ENCODE measurements at regions not wholly inside any gene's neighbourhood (a gene's known extent, or its start where the extent isn't known, plus 50 kb on each side); places are given as distances from the start of the nearest gene placed in this dataset.

DNA sequence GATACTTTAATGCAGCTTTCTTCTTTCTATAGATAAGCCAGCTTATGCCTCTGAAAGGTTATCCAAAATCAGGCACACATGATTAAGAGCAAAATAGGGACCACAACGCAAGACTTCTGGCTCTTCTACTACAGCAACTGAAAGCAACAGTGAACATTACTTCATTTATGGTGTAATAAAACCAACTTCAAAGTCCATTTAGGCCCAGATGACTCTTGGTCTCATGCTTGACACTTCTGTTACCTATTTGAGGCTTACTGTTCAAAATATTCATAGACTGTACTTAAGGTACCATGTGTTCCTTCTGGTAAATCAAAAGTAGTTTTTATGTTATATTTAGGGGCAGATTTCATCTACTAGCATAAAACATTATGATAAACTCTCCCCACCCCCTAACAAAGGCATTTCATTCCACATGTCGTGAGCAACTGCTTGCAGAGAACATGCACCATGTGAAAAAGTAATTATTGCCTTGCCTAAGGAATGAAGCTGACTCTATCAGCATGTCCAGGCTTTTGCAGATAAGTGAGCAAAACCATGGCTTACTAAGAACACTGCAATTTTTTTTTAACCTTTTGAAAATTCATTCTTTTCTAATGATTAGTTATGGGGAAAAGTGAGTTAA lies 154.9 kb upstream of the ITGB1 start:
- H3K9me3 ChIP-seq (ENCODE audit: control insufficient read depth in 4 of 4, insufficient read depth in 3 of 4, low read length in 3 of 4) = no peaks in the 10 kb centered on the region
- ATAC-seq (ENCODE audit: insufficient read depth, low FRiP score) = no peak
- no peak overlapping the region for H3K4me3 ChIP-seq
- H3K27me3 ChIP-seq (ENCODE audit: control insufficient read depth in 3 of 3, insufficient read depth in 3 of 3, low read length in 2 of 3) = no peaks in the 10 kb centered on the region
- H3K36me3 ChIP-seq (ENCODE audit: control insufficient read depth in 4 of 4, insufficient read depth in 4 of 4, low read length in 4 of 4) = no peaks in the 10 kb centered on the region
- H3K4me1 ChIP-seq (ENCODE audit: control insufficient read depth in 5 of 5, insufficient read depth in 5 of 5, low read length in 5 of 5) = peaks cover 4 to 55% (median 10%) of the 10 kb centered on the region in 5 donors
- TF ChIP-seq CTCF (IDR thresholded peaks at IDR 0.05; ENCODE audit: control extremely low read depth, extremely low read depth) = no peak
- no peak overlapping the region for H3K9ac ChIP-seq (ENCODE audit: insufficient read depth in 1 of 2, low read length in 2 of 2)
- no peak overlapping the region for H3K27ac ChIP-seq (ENCODE audit: low read depth in 1 of 2, low read length in 1 of 2)
- whole genome bisulfite sequencing, 2 donors = 85 to 87% methylated on average over 2 of the region's 2 CpGs
- peak; percentile 64 to 92 (median 90) for DNase-seq

GRCh38 chr10:33111488-33112051 lies 153.5 kb upstream of the ITGB1 start:
- WGBS, 2 donors = 90 to 93% methylated on average over 7 of the region's 7 CpGs
- Histone ChIP-seq H3K36me3 (ENCODE audit: control insufficient read depth in 4 of 4, insufficient read depth in 4 of 4, low read length in 4 of 4) (no peaks in the 10 kb centered on the region), H3K27me3 (ENCODE audit: control insufficient read depth in 3 of 3, insufficient read depth in 3 of 3, low read length in 2 of 3) (no peaks in the 10 kb centered on the region), H3K4me1 (ENCODE audit: control insufficient read depth in 5 of 5, insufficient read depth in 5 of 5, low read length in 5 of 5) (peaks cover 1 to 44% (median 10%) of the 10 kb centered on the region in 5 donors), H3K27ac (ENCODE audit: low read depth in 1 of 2, low read length in 1 of 2) (no peak overlapping the region), H3K9ac (ENCODE audit: insufficient read depth in 1 of 2, low read length in 2 of 2) (no peak overlapping the region), H3K9me3 (ENCODE audit: control insufficient read depth in 4 of 4, insufficient read depth in 3 of 4, low read length in 3 of 4) (no peaks in the 10 kb centered on the region), H3K4me3 (no peak overlapping the region)
- ATAC-seq (ENCODE audit: insufficient read depth, low FRiP score) (no peak), DNase-seq (no peak)
- no peak for TF ChIP-seq CTCF (IDR thresholded peaks at IDR 0.05; ENCODE audit: control extremely low read depth, extremely low read depth)

DNA sequence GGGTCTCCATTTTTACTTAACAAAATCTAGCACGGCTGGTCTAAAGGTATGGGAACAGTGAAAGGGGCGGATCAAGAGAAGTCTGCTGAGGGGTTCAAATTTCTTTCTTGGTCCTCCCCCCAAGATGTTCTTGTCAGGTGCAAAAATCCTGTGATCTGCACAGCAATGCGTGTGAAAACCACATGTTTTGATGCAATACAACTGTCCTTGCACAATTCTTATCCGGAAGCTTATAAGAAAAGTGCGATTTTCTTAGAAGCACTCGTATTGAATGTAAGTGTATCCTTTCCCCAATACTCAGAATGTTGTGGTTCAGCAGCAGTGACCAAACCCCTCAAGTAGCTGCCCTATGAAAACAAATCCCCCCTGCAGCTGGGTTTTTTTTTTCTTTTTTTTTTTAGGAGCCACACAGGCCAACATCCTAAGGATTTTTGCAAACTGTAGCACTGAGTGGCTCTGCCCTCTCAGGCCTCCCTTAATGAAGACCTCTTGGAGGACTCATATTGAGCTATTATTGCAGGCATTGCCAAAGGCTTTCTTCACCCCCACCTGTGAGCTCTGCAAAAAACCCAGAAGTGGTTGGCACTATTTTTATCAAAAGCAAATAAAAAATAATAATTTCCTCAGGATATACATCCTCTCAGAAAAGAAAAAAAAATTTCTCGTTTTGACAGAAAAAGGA lies 151.9 kb upstream of the ITGB1 start:
- no peak for TF ChIP-seq CTCF (IDR thresholded peaks at IDR 0.05; ENCODE audit: control extremely low read depth, extremely low read depth)
- H3K9ac ChIP-seq (ENCODE audit: insufficient read depth in 1 of 2, low read length in 2 of 2) = no peak overlapping the region
- no peak overlapping the region for H3K27ac ChIP-seq (ENCODE audit: low read depth in 1 of 2, low read length in 1 of 2)
- DNase-seq = no peak
- no peak for ATAC-seq (ENCODE audit: insufficient read depth, low FRiP score)
- WGBS, 2 donors = 61 to 72% methylated on average over 7 of the region's 7 CpGs
- H3K27me3 ChIP-seq (ENCODE audit: control insufficient read depth in 3 of 3, insufficient read depth in 3 of 3, low read length in 2 of 3) = no peaks in the 10 kb centered on the region
- no peaks in the 10 kb centered on the region for H3K36me3 ChIP-seq (ENCODE audit: control insufficient read depth in 4 of 4, insufficient read depth in 4 of 4, low read length in 4 of 4)
- H3K9me3 ChIP-seq (ENCODE audit: control insufficient read depth in 4 of 4, insufficient read depth in 3 of 4, low read length in 3 of 4) = no peaks in the 10 kb centered on the region
- H3K4me1 ChIP-seq (ENCODE audit: control insufficient read depth in 5 of 5, insufficient read depth in 5 of 5, low read length in 5 of 5) = peaks cover 1 to 34% (median 10%) of the 10 kb centered on the region in 5 donors
- H3K4me3 ChIP-seq = no peak overlapping the region
